IPS DF 6.9 (cell line): ENCODE measurements at regions not wholly inside any gene's neighbourhood (a gene's known extent, or its start where the extent isn't known, plus 50 kb on each side); places are given as distances from the start of the nearest gene placed in this dataset.

Experiments
- DNase-seq: peaks from one replicate; pipeline ENCODE4 v3.0.0-alpha.2; 2013; ENCODE audit warnings: low read depth, low spot score
- H3K27ac ChIP-seq: one replicate; pipeline ENCODE4 v1.5.1; 2013; ENCODE audit warnings: low read length, control low read depth
- H3K27me3 ChIP-seq: 2 replicates; pipeline ENCODE4 v1.6.1; 2013; ENCODE audit warnings: mild to moderate bottlenecking, low read length; ENCODE audit not compliant: control insufficient read depth, insufficient read depth
- H3K36me3 ChIP-seq: 2 replicates; pipeline ENCODE4 v1.6.1; 2013; ENCODE audit warnings: low read length; ENCODE audit not compliant: control insufficient read depth, insufficient read depth
- H3K4me1 ChIP-seq: 2 replicates; pipeline ENCODE4 v1.6.1; 2013; ENCODE audit warnings: low read length; ENCODE audit not compliant: control insufficient read depth, insufficient read depth
- H3K4me3 ChIP-seq: 2 replicates; pipeline ENCODE4 v1.5.1; 2013; ENCODE audit warnings: mild to moderate bottlenecking, low read length
- H3K9me3 ChIP-seq: 2 replicates; pipeline ENCODE4 v1.6.1; 2013; ENCODE audit warnings: low read length, inconsistent platforms; ENCODE audit not compliant: control insufficient read depth, insufficient read depth
- WGBS: extraction: QIAGEN DNeasy Blood & Tissue Kit; methylation state at CpG from one replicate; pipeline ENCODE4 v1.1.7; 2013; ENCODE audit warnings: mixed read lengths, missing lambda C conversion rate; ENCODE audit not compliant: insufficient read length, insufficient coverage; 5-methylcytosine and 5-hydroxymethylcytosine counted together

GRCh38 chr10:94065787-94066186 is 72.1 kb downstream of the PLCE1 start:
- Histone ChIP-seq H3K27me3 (no peaks in the 10 kb centered on the region), H3K4me3 (no peak overlapping the region), H3K4me1 (no peaks in the 10 kb centered on the region), H3K27ac (no peak overlapping the region), H3K9me3 (no peaks in the 10 kb centered on the region), H3K36me3 (no peaks in the 10 kb centered on the region)
- DNase-seq: no peak

GRCh38 chr10:94066411-94066810 is 72.7 kb downstream of the PLCE1 start:
- Histone ChIP-seq H3K27me3 (no peaks in the 10 kb centered on the region), H3K4me1 (no peaks in the 10 kb centered on the region), H3K4me3 (no peak overlapping the region), H3K9me3 (no peaks in the 10 kb centered on the region), H3K27ac (no peak overlapping the region), H3K36me3 (no peaks in the 10 kb centered on the region)
- WGBS: no CpG with 5 or more reads among the region's 6 CpGs
- peak; percentile 25 for DNase-seq

GRCh38 chr10:94069884-94070283 is 76.2 kb downstream of the PLCE1 start:
- whole genome bisulfite sequencing: no CpG with 5 or more reads among the region's 2 CpGs
- Histone ChIP-seq H3K27me3 (no peaks in the 10 kb centered on the region), H3K4me3 (no peak overlapping the region), H3K4me1 (no peaks in the 10 kb centered on the region), H3K9me3 (no peaks in the 10 kb centered on the region), H3K36me3 (no peaks in the 10 kb centered on the region), H3K27ac (no peak overlapping the region)
- DNase-seq: no peak

GRCh38 chr10:94074462-94074861 is 80.7 kb downstream of the PLCE1 start:
- Histone ChIP-seq H3K4me1 (no peaks in the 10 kb centered on the region), H3K36me3 (no peaks in the 10 kb centered on the region), H3K27me3 (no peaks in the 10 kb centered on the region), H3K27ac (no peak overlapping the region), H3K9me3 (no peaks in the 10 kb centered on the region), H3K4me3 (no peak overlapping the region)
- no CpG with 5 or more reads among the region's 1 CpG for WGBS
- no peak for DNase-seq

GRCh38 chr10:94075506-94075905 is 81.8 kb downstream of the PLCE1 start:
- H3K4me3 ChIP-seq: no peak overlapping the region
- no peak for DNase-seq
- no peaks in the 10 kb centered on the region for H3K9me3 ChIP-seq
- no CpG with 5 or more reads among the region's 2 CpGs for WGBS
- H3K27me3 ChIP-seq: no peaks in the 10 kb centered on the region
- no peaks in the 10 kb centered on the region for H3K4me1 ChIP-seq
- no peak overlapping the region for H3K27ac ChIP-seq
- H3K36me3 ChIP-seq: no peaks in the 10 kb centered on the region

- Histone ChIP-seq H3K4me3 (no peak overlapping the region), H3K27ac (no peak overlapping the region), H3K36me3 (no peaks in the 10 kb centered on the region), H3K4me1 (no peaks in the 10 kb centered on the region), H3K9me3 (no peaks in the 10 kb centered on the region), H3K27me3 (no peaks in the 10 kb centered on the region)
- DNase-seq: no peak
- WGBS: no CpG with 5 or more reads among the region's 2 CpGs
These were observed 82.7 kb downstream of the PLCE1 start for GRCh38 chr10:94076325-94076841.

- Histone ChIP-seq H3K27ac (no peak overlapping the region), H3K27me3 (no peaks in the 10 kb centered on the region), H3K4me1 (no peaks in the 10 kb centered on the region), H3K9me3 (no peaks in the 10 kb centered on the region), H3K36me3 (no peaks in the 10 kb centered on the region), H3K4me3 (no peak overlapping the region)
- no peak for DNase-seq
- WGBS: 100% methylated on average over 1 of the region's 4 CpGs
These were observed 83.3 kb downstream of the PLCE1 start for GRCh38 chr10:94077042-94077441.

GRCh38 chr10:94080108-94080507 is 86.4 kb downstream of the PLCE1 start:
- H3K36me3 ChIP-seq: no peaks in the 10 kb centered on the region
- H3K9me3 ChIP-seq: no peaks in the 10 kb centered on the region
- no peak overlapping the region for H3K4me3 ChIP-seq
- no peak for DNase-seq
- H3K27ac ChIP-seq: no peak overlapping the region
- H3K27me3 ChIP-seq: no peaks in the 10 kb centered on the region
- no peaks in the 10 kb centered on the region for H3K4me1 ChIP-seq

GRCh38 chr10:94083662-94084265 is 90.0 kb downstream of the PLCE1 start:
- WGBS: no CpG with 5 or more reads among the region's 5 CpGs
- Histone ChIP-seq H3K36me3 (no peaks in the 10 kb centered on the region), H3K4me1 (no peaks in the 10 kb centered on the region), H3K4me3 (no peak overlapping the region), H3K27me3 (no peaks in the 10 kb centered on the region), H3K27ac (no peak overlapping the region), H3K9me3 (no peaks in the 10 kb centered on the region)
- no peak for DNase-seq

- Histone ChIP-seq H3K4me1 (no peaks in the 10 kb centered on the region), H3K9me3 (no peaks in the 10 kb centered on the region), H3K27me3 (no peaks in the 10 kb centered on the region), H3K4me3 (no peak overlapping the region), H3K27ac (no peak overlapping the region), H3K36me3 (no peaks in the 10 kb centered on the region)
- no peak for DNase-seq
- WGBS: no CpG with 5 or more reads among the region's 5 CpGs
These were observed 90.6 kb downstream of the PLCE1 start for GRCh38 chr10:94084344-94084743.

- no peaks in the 10 kb centered on the region for H3K9me3 ChIP-seq
- H3K27ac ChIP-seq: no peak overlapping the region
- no CpG with 5 or more reads among the region's 4 CpGs for WGBS
- H3K36me3 ChIP-seq: no peaks in the 10 kb centered on the region
- H3K27me3 ChIP-seq: no peaks in the 10 kb centered on the region
- no peak overlapping the region for H3K4me3 ChIP-seq
- H3K4me1 ChIP-seq: no peaks in the 10 kb centered on the region
- DNase-seq: no peak
These were observed 91.6 kb downstream of the PLCE1 start for GRCh38 chr10:94085288-94085687.
